Caco-2 (cell line): ENCODE measurements at regions not wholly inside any gene's neighbourhood (a gene's known extent, or its start where the extent isn't known, plus 50 kb on each side); places are given as distances from the start of the nearest gene placed in this dataset.

Source experiments
- BruUV-seq: library from RNA; stranded (reverse); fragments of 400-500 nt; replicated peaks from 2 replicates; lab custom pipeline; 2021; lab: Mats Ljungman, UMichigan
- CTCF ChIA-PET: fragments of 300-600 bp; sonication (Branson Sonifier 250); formaldehyde crosslinking; loops from one replicate; lab custom pipeline; 2022; ENCODE audit warnings: antibody characterized with exemption; lab: Charles Lee
- POLR2A ChIA-PET: fragments of 300-600 bp; sonication (Branson Sonifier 250); formaldehyde crosslinking; loops from one replicate; lab custom pipeline; 2022; ENCODE audit warnings: antibody characterized with exemption; lab: Charles Lee
- DNase-seq, 2 experiments: peaks; one replicate each; pipeline versions ENCODE4 v3.0.0 to v3.0.0-alpha.2; 2020 to 2022
- H3K27me3 ChIP-seq: replicated peaks from 2 replicates; pipeline ENCODE4 v1.6.0; 2011; ENCODE audit warnings: low read length; ENCODE audit not compliant: control insufficient read depth, insufficient read depth
- H3K36me3 ChIP-seq: 2 replicates; pipeline ENCODE4 v1.5.1; 2011; ENCODE audit warnings: low read length; ENCODE audit not compliant: control insufficient read depth, insufficient read depth
- H3K4me1 ChIP-seq: fragments of 250-450 bp; sonication (Bioruptor Pico); 2 replicates; pipeline ENCODE4 v1.5.1; 2020; ENCODE audit warnings: mild to moderate bottlenecking
- H3K4me3 ChIP-seq: 2 replicates; pipeline ENCODE4 v1.5.1; 2011; ENCODE audit warnings: low read depth, mild to moderate bottlenecking, control low read depth, low read length
- H3K9me3 ChIP-seq: fragments of 250-450 bp; sonication (Bioruptor Pico); 2 replicates; pipeline ENCODE4 v1.5.1; 2020; ENCODE audit warnings: mild to moderate bottlenecking, moderate library complexity
- H3K27ac Mint-ChIP-seq: one replicate; pipeline ENCODE4 v1.8.0; 2022; ENCODE audit warnings: mixed read lengths; ENCODE audit not compliant: unreplicated experiment
- H3K27me3 Mint-ChIP-seq: one replicate; pipeline ENCODE4 v1.8.0; 2022; ENCODE audit warnings: mixed read lengths; ENCODE audit not compliant: insufficient read depth, unreplicated experiment
- H3K36me3 Mint-ChIP-seq: one replicate; pipeline ENCODE4 v1.8.0; 2022; ENCODE audit warnings: mild to moderate bottlenecking, mixed read lengths; ENCODE audit not compliant: insufficient read depth, unreplicated experiment
- H3K4me1 Mint-ChIP-seq: one replicate; pipeline ENCODE4 v1.8.0; 2022; ENCODE audit warnings: low read depth, mixed read lengths; ENCODE audit not compliant: unreplicated experiment
- H3K4me3 Mint-ChIP-seq: one replicate; pipeline ENCODE4 v1.8.0; 2022; ENCODE audit warnings: mild to moderate bottlenecking, moderate library complexity, mixed read lengths; ENCODE audit not compliant: unreplicated experiment
- H3K9me3 Mint-ChIP-seq: one replicate; pipeline ENCODE4 v1.8.0; 2022; ENCODE audit warnings: mixed read lengths; ENCODE audit not compliant: unreplicated experiment
- CTCF ChIP-seq, 2 experiments: fragments of 200-600 bp in 1 of 2; IDR thresholded peaks; 1 replicate in 1 of 2; 2 replicates in 1 of 2; pipeline versions ENCODE4 v1.5.1 to v1.8.0; 2011 to 2022; ENCODE audit warnings: antibody characterized with exemption in 1 of 2, control low read depth in 1 of 2, inconsistent platforms in 1 of 2, low read depth in 1 of 2, low read length in 1 of 2, mild to moderate bottlenecking in 1 of 2, moderate library complexity in 1 of 2; ENCODE audit not compliant: insufficient read depth in 1 of 2, severe bottlenecking in 1 of 2, unreplicated experiment in 1 of 2
- intact Hi-C: fragments of 100-400 bp; cut with micrococcal nuclease; formaldehyde crosslinking; loops from one replicate; pipeline ENCODE4 v1.10.0; 2022; ENCODE audit not compliant: unreplicated experiment

- no peaks in the 10 kb centered on the region for H3K36me3 Mint-ChIP-seq
- BruUV-seq, result no TSS peak
- TF ChIP-seq CTCF (IDR thresholded peaks at IDR 0.05; ENCODE audit: insufficient read depth in 1 of 2, low read depth in 1 of 2, low read length in 1 of 2, severe bottlenecking in 1 of 2, unreplicated experiment in 1 of 2), result no peak
- peaks cover 24% of the 10 kb centered on the region for H3K4me1 Mint-ChIP-seq
- DNase-seq, result peak; percentile 12 to 53
- intact Hi-C loops, result no loop called here
- ChIA-PET POLR2A (no interaction called here), CTCF (no interaction called here)
- no peaks in the 10 kb centered on the region for H3K9me3 Mint-ChIP-seq
- peaks cover 55% of the 10 kb centered on the region for H3K4me1 ChIP-seq
- H3K27me3 ChIP-seq, result no peaks in the 10 kb centered on the region
- H3K27ac Mint-ChIP-seq, result no peak overlapping the region
- no peak overlapping the region for H3K4me3 ChIP-seq
- H3K36me3 ChIP-seq, result no peaks in the 10 kb centered on the region
- no peak overlapping the region for H3K4me3 Mint-ChIP-seq
- H3K9me3 ChIP-seq, result no peaks in the 10 kb centered on the region
- H3K27me3 Mint-ChIP-seq, result no peaks in the 10 kb centered on the region
Measured at GRCh38 chr4:20627866-20628265, 72.4 kb upstream of the PACRGL start.

- intact Hi-C loops, result no loop called here
- H3K27ac Mint-ChIP-seq, result no peak overlapping the region
- peaks cover 24% of the 10 kb centered on the region for H3K4me1 Mint-ChIP-seq
- no peak for TF ChIP-seq CTCF (IDR thresholded peaks at IDR 0.05; ENCODE audit: insufficient read depth in 1 of 2, low read depth in 1 of 2, low read length in 1 of 2, severe bottlenecking in 1 of 2, unreplicated experiment in 1 of 2)
- CTCF ChIA-PET, result no interaction called here
- no peaks in the 10 kb centered on the region for H3K27me3 Mint-ChIP-seq
- H3K9me3 Mint-ChIP-seq, result peaks cover 7% of the 10 kb centered on the region
- Histone ChIP-seq H3K9me3 (no peaks in the 10 kb centered on the region), H3K36me3 (no peaks in the 10 kb centered on the region), H3K27me3 (no peaks in the 10 kb centered on the region), H3K4me1 (peaks cover 43% of the 10 kb centered on the region), H3K4me3 (no peak overlapping the region)
- H3K36me3 Mint-ChIP-seq, result no peaks in the 10 kb centered on the region
- BruUV-seq, result no TSS peak
- DNase-seq, result no peak
- H3K4me3 Mint-ChIP-seq, result no peak overlapping the region
- POLR2A ChIA-PET, result interaction anchor here (0.6 kb wide), 1 partner anchor 24 kb away, joined by 3 read pairs; no protein-coding TSS in a partner anchor
Measured at GRCh38 chr4:20629186-20630106, 70.8 kb upstream of the PACRGL start.

GRCh38 chr4:20638825-20639224 lies 61.4 kb upstream of the PACRGL start:
- Mint-ChIP-seq H3K27me3 (no peaks in the 10 kb centered on the region), H3K36me3 (peaks cover 4% of the 10 kb centered on the region), H3K9me3 (peaks cover 17% of the 10 kb centered on the region), H3K27ac (no peak overlapping the region), H3K4me1 (no peaks in the 10 kb centered on the region), H3K4me3 (no peak overlapping the region)
- no peaks in the 10 kb centered on the region; the same call in 1 of the 2 replicates for H3K9me3 ChIP-seq
- intact Hi-C loops, result no loop called here
- no peaks in the 10 kb centered on the region for H3K4me1 ChIP-seq
- no TSS peak for BruUV-seq
- H3K36me3 ChIP-seq, result no peaks in the 10 kb centered on the region
- ChIA-PET POLR2A (no interaction called here), CTCF (no interaction called here)
- no peak for DNase-seq
- H3K4me3 ChIP-seq, result no peak overlapping the region
- TF ChIP-seq CTCF (IDR thresholded peaks at IDR 0.05; ENCODE audit: insufficient read depth in 1 of 2, low read depth in 1 of 2, low read length in 1 of 2, severe bottlenecking in 1 of 2, unreplicated experiment in 1 of 2), result no peak
- no peaks in the 10 kb centered on the region for H3K27me3 ChIP-seq
